DND-41 (cell line): ENCODE measurements at regions not wholly inside any gene's neighbourhood (a gene's known extent, or its start where the extent isn't known, plus 50 kb on each side); places are given as distances from the start of the nearest gene placed in this dataset.

Source experiments
- ATAC-seq: fragments of 200-7000 bp; cut with Tn5 transposase; 3 replicates; pipeline ENCODE4 v1.9.1; 2021; ENCODE audit warnings: low read depth; ENCODE audit not compliant: insufficient read depth
- DNase-seq: peaks from one replicate; pipeline ENCODE4 v3.0.0-alpha.2; 2020
- H2AFZ ChIP-seq: 2 replicates; pipeline ENCODE4 v1.6.0; 2012; ENCODE audit warnings: low read depth, low read length
- H3K27ac ChIP-seq: 2 replicates; pipeline ENCODE4 v1.5.1; 2012; ENCODE audit warnings: low read length, inconsistent platforms
- H3K27me3 ChIP-seq: fragments of 200-600 bp; sonication (generic); 2 replicates; pipeline ENCODE4 v1.6.0; 2012; ENCODE audit warnings: low read length, mild to moderate bottlenecking, inconsistent platforms; ENCODE audit not compliant: insufficient read depth, poor library complexity
- H3K36me3 ChIP-seq: 2 replicates; pipeline ENCODE4 v1.5.1; 2012; ENCODE audit warnings: low read length, inconsistent platforms; ENCODE audit not compliant: insufficient read depth
- H3K4me1 ChIP-seq: 2 replicates; pipeline ENCODE4 v1.5.1; 2012; ENCODE audit warnings: mild to moderate bottlenecking, low read length; ENCODE audit not compliant: insufficient read depth
- H3K4me2 ChIP-seq: 2 replicates; pipeline ENCODE4 v1.6.0; 2012; ENCODE audit warnings: mild to moderate bottlenecking, moderate library complexity, low read length, inconsistent platforms; ENCODE audit not compliant: insufficient read depth
- H3K4me3 ChIP-seq, 2 experiments: fragments of 200-600 bp in 1 of 2; shearing (Covaris generic) in 1 of 2; 2 replicates each; pipeline ENCODE4 v1.5.1; 2012 to 2016; ENCODE audit warnings: inconsistent platforms in 2 of 2, low read length in 2 of 2, mild to moderate bottlenecking in 2 of 2, low read depth in 1 of 2, moderate library complexity in 1 of 2
- H3K79me2 ChIP-seq: 2 replicates; pipeline ENCODE4 v1.6.0; 2012; ENCODE audit warnings: low read length, inconsistent platforms; ENCODE audit not compliant: insufficient read depth
- H3K9ac ChIP-seq: 2 replicates; pipeline ENCODE4 v1.6.0; 2012; ENCODE audit warnings: low read depth, mild to moderate bottlenecking, inconsistent platforms, low read length, moderate library complexity
- H3K9me3 ChIP-seq: 2 replicates; pipeline ENCODE4 v1.5.1; 2012; ENCODE audit warnings: low read length, moderate library complexity, mild to moderate bottlenecking, inconsistent platforms; ENCODE audit not compliant: insufficient read depth, severe bottlenecking
- H4K20me1 ChIP-seq: 2 replicates; pipeline ENCODE4 v1.6.0; 2012; ENCODE audit warnings: low read length; ENCODE audit not compliant: insufficient read depth
- EZH2 ChIP-seq: IDR thresholded peaks from 3 replicates; pipeline ENCODE4 v1.6.1; 2012; ENCODE audit warnings: borderline replicate concordance, low read depth, mild to moderate bottlenecking, moderate library complexity, low read length, inconsistent platforms; ENCODE audit not compliant: severe bottlenecking
- TF ChIP-seq, protein P1 (sequence below): IDR thresholded peaks from 2 replicates; pipeline ENCODE4 v1.5.1; 2012; ENCODE audit warnings: borderline replicate concordance, low read length, moderate library complexity, mild to moderate bottlenecking; ENCODE audit not compliant: poor library complexity, severe bottlenecking; ENCODE audit errors: extremely low read depth

DNA sequence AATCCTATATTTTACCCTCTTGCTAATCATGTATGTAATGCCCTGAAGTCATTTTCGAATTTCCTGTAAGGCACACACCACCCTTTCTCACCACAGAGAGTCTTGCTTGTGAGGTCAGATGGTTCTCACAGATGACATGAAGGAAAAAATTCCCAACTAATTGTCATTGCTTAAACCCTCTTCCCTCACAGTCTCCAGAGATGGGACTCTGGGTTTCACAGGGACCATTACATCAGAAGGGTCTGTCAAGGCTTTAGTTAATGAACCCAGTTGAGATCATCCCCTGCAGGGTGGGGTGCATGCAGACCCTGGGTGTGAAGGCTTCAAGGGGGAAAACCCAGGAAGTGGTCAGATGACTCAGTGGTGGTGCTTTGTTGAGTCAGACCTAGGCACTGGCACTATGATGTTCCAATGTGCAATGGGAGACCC lies 229.6 kb downstream of the BCAT1 start:
- no peak overlapping the region for H3K9ac ChIP-seq
- no peak overlapping the region for H2AFZ ChIP-seq
- peak; percentile 66 for DNase-seq
- peaks cover 12% of the 10 kb centered on the region for H3K4me1 ChIP-seq
- peaks cover 6% of the 10 kb centered on the region for H3K9me3 ChIP-seq
- TF ChIP-seq, protein P1, sequence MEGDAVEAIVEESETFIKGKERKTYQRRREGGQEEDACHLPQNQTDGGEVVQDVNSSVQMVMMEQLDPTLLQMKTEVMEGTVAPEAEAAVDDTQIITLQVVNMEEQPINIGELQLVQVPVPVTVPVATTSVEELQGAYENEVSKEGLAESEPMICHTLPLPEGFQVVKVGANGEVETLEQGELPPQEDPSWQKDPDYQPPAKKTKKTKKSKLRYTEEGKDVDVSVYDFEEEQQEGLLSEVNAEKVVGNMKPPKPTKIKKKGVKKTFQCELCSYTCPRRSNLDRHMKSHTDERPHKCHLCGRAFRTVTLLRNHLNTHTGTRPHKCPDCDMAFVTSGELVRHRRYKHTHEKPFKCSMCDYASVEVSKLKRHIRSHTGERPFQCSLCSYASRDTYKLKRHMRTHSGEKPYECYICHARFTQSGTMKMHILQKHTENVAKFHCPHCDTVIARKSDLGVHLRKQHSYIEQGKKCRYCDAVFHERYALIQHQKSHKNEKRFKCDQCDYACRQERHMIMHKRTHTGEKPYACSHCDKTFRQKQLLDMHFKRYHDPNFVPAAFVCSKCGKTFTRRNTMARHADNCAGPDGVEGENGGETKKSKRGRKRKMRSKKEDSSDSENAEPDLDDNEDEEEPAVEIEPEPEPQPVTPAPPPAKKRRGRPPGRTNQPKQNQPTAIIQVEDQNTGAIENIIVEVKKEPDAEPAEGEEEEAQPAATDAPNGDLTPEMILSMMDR: no peak
- no peaks in the 10 kb centered on the region for H3K79me2 ChIP-seq
- no peaks in the 10 kb centered on the region for H3K27me3 ChIP-seq
- H3K4me2 ChIP-seq: no peak overlapping the region
- H3K36me3 ChIP-seq: no peaks in the 10 kb centered on the region
- no peak overlapping the region for H3K27ac ChIP-seq
- no peak overlapping the region for H3K4me3 ChIP-seq
- H4K20me1 ChIP-seq: no peaks in the 10 kb centered on the region
- ATAC-seq: peak; percentile 96

DNA sequence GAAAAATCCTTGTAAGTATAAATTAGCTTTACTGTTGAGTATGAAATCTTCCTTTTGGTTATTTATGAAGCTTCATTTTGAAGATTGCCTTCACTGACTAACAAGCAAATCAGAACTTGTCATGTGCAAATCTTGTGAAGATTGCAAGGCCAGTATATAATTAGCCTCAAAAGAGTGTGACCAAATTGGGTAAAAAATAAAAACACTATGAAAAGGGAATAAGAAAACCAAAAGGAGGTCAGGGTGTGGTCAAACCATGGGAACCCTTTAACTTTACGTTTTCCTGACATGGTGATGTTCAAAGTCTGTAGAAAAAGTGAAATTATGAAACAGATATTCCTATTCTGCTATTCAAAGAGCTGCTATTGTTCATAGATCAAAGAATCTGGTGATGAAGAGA lies 230.3 kb downstream of the BCAT1 start:
- H2AFZ ChIP-seq: no peak overlapping the region
- no peak for DNase-seq
- no peak for ATAC-seq
- no peak overlapping the region for H3K9ac ChIP-seq
- no peak for TF ChIP-seq EZH2
- TF ChIP-seq, protein P1: no peak
- H3K9me3 ChIP-seq: peaks cover 6% of the 10 kb centered on the region
- no peaks in the 10 kb centered on the region for H3K79me2 ChIP-seq
- H3K4me2 ChIP-seq: no peak overlapping the region
- H3K27me3 ChIP-seq: no peaks in the 10 kb centered on the region
- no peak overlapping the region for H3K4me3 ChIP-seq
- H3K4me1 ChIP-seq: peaks cover 12% of the 10 kb centered on the region
- no peaks in the 10 kb centered on the region for H4K20me1 ChIP-seq
- H3K36me3 ChIP-seq: no peaks in the 10 kb centered on the region
- no peak overlapping the region for H3K27ac ChIP-seq

DNA sequence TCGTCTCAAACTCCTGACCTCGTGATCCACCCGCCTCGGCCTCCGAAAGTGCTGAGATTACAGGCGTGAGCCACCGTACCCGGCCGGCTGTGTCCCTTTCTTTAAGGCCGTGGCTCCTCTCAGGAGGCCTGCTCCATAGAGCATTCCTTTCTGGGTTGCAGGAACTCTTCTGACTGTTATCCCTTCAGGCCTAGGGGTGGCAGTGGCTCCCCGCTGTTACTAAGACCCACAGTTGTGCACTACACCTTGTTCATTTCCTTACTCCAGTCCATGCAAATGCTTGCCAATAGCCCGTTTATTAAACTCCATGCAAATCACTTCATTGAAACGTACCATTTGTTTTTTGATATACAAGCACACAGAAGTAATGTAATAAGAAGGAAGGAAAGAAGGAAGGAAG lies 234.7 kb downstream of the BCAT1 start:
- H3K36me3 ChIP-seq: no peaks in the 10 kb centered on the region
- no peak overlapping the region for H2AFZ ChIP-seq
- DNase-seq (no peak), ATAC-seq (no peak)
- H3K9ac ChIP-seq: no peak overlapping the region
- H3K4me1 ChIP-seq: peaks cover 5% of the 10 kb centered on the region
- no peak overlapping the region for H3K4me3 ChIP-seq
- H3K4me2 ChIP-seq: no peak overlapping the region
- no peaks in the 10 kb centered on the region for H3K27me3 ChIP-seq
- no peaks in the 10 kb centered on the region for H3K9me3 ChIP-seq
- TF ChIP-seq EZH2: no peak
- TF ChIP-seq, protein P1: no peak
- no peaks in the 10 kb centered on the region for H3K79me2 ChIP-seq
- H4K20me1 ChIP-seq: no peaks in the 10 kb centered on the region
- H3K27ac ChIP-seq: no peak overlapping the region
